Stimulated activated CD4-positive, alpha-beta T cell treated with anti-CD3 and anti-CD28 coated beads, TNF-alpha, amount 100 ng/mL, for 24 hours (primary cell): ENCODE measurements at regions not wholly inside any gene's neighbourhood (a gene's known extent, or its start where the extent isn't known, plus 50 kb on each side); places are given as distances from the start of the nearest gene placed in this dataset.
"Not testable (repeated sequence)": the region's sequence is repeated elsewhere in the genome, so short reads cannot be mapped to it uniquely, and the experiment has no call there.

Experiments
- DNase-seq, 3 experiments: peaks; one replicate each; pipeline ENCODE4 v3.0.0-alpha.2; 2020; ENCODE audit warnings: low read depth in 3 of 3

GRCh38 chr4:86527713-86528112 is 66.4 kb upstream of the PTPN13 start:
- not testable (repeated sequence) for DNase-seq

- no peak for DNase-seq
These were observed 64.7 kb upstream of the PTPN13 start for GRCh38 chr4:86529436-86529835.

- no peak for DNase-seq
These were observed 63.9 kb upstream of the PTPN13 start for GRCh38 chr4:86530183-86530582.

DNA sequence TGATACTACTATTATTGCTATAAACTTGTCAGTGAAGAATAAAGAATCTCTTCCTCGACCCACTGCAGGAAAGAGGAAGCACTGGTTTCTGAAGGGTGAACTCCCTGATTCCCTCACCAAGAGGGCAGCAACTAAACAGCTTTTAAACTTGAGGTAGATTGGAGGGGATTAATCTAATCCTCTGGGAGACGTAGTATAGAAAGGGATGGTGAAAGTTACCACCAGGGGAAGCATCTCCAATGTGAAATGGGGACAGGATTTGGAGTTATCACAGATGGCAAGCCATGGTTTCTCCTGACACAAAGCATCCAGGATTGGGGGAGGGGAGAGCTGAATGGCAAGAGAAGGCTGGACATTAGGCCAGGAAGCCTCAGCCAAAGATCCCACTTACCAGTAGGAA is 62.7 kb upstream of the PTPN13 start:
- DNase-seq = no peak

DNA sequence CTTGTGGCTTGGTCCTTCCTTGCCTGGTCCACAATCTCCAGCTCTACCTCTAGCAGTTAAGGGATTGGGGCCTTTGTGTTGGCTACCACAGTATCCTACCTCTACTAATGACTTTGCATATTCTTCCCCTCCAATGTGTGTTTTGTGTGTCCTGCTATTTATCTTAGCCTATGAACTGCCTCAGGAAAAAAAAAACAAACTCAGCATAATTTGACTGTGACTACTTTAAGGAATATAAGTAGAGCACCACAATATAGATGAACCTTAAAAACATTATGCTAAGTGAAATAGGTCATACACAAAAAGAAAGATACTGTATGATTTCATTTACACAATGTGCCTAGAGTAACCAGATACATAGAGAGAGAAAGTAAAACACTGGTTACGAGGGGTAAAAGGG is 61.3 kb upstream of the PTPN13 start:
- DNase-seq = no peak

DNA sequence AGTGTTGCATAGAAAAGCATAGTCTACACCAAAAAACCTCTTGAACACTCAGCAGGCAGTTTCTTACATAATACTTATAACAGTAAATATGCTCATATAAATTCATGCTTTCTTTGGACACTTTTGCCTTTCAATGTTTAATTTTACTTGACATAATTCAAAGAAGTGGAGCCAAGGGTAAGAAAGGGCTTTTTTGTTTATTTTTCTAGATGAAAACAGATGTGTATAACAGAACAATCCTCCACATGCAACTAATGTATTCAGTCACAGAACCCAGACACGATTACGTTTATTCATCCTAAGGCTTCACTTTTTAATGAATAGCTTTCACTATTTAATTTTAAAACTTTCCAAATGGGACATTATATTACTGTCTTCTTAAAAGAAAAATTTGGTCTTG is 58.0 kb upstream of the PTPN13 start:
- no peak for DNase-seq

GRCh38 chr4:86542319-86543027 is 51.6 kb upstream of the PTPN13 start:
- DNase-seq = no peak

- no peak for DNase-seq
These were observed 51.0 kb upstream of the PTPN13 start for GRCh38 chr4:86543080-86543479.

GRCh38 chr4:86543560-86544309 is 50.4 kb upstream of the PTPN13 start:
- DNase-seq = no peak

DNA sequence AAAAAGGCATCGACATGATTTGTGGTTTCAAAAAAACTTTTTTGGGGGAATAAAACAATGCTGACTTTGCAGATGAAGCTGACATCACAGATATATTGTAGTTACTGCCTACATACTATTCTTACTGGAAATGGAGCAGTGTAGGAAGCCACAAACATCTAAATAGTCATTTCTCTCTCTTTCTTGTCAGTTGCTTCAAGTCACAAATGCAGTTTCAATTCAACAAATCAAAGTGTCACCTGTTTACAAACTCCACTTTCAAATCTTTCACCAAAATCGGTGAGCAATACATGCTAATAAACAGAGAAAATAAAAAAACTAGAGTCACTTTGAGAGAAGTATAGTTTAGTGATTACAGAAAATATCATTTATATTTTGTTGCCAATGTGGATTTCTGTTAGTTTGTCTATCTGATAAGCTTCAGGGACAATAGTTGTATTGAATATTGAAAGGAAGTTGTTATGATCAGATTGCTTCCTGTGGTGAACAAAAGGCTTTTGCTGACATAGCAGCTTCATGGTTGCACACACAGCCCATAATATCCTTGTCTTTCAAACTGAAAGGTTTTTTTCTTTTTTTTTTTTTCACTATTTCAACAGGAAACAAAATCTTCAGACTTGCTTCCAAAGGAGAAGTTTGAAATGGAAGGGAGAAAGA is 49.7 kb upstream of the PTPN13 start:
- DNase-seq = no peak
